Retinal pigment epithelial cell (primary cell): ENCODE measurements at regions not wholly inside any gene's neighbourhood (a gene's known extent, or its start where the extent isn't known, plus 50 kb on each side); places are given as distances from the start of the nearest gene placed in this dataset.
"Not testable (repeated sequence)": the region's sequence is repeated elsewhere in the genome, so short reads cannot be mapped to it uniquely, and the experiment has no call there.

ENCODE experiments used
- DNase-seq: peaks from one replicate; pipeline ENCODE4 v3.0.0-alpha.2; 2010; ENCODE audit warnings: low read depth
- H3K4me3 ChIP-seq: 2 replicates; pipeline ENCODE4 v1.5.1; 2011; ENCODE audit warnings: mild to moderate bottlenecking, low read length, control low read depth, moderate library complexity
- CTCF ChIP-seq: conservative IDR thresholded peaks from 2 replicates; pipeline ENCODE4 v1.5.1; 2011; ENCODE audit warnings: low read depth, low read length, control low read depth, inconsistent platforms

- TF ChIP-seq CTCF = no peak
Observed at GRCh38 chr2:5020116-5020875, 671.9 kb upstream of the SOX11 start.

GRCh38 chr2:5021136-5021535 is 671.0 kb upstream of the SOX11 start:
- no peak for TF ChIP-seq CTCF
- H3K4me3 ChIP-seq = no peak overlapping the region
- no peak for DNase-seq

More at GRCh38 chr2:5020116-5020875, 671.9 kb upstream of the SOX11 start:
- H3K4me3 ChIP-seq = no peak overlapping the region
- DNase-seq = no peak

GRCh38 chr2:5022061-5022460 is 670.1 kb upstream of the SOX11 start:
- H3K4me3 ChIP-seq = no peak overlapping the region
- no peak for TF ChIP-seq CTCF
- no peak for DNase-seq

- not testable (repeated sequence) for H3K4me3 ChIP-seq, DNase-seq
Observed at GRCh38 chr2:5022708-5023635, 669.2 kb upstream of the SOX11 start.

- no peak for DNase-seq
- no peak for TF ChIP-seq CTCF
- H3K4me3 ChIP-seq = no peak overlapping the region
Observed at GRCh38 chr2:5026571-5027234, 665.5 kb upstream of the SOX11 start.

- H3K4me3 ChIP-seq = no peak overlapping the region
- no peak for TF ChIP-seq CTCF
- DNase-seq = no peak
Observed at GRCh38 chr2:5035057-5035488, 657.1 kb upstream of the SOX11 start.

- DNase-seq = no peak
- no peak overlapping the region for H3K4me3 ChIP-seq
- no peak for TF ChIP-seq CTCF
Observed at GRCh38 chr2:5036256-5036655, 655.9 kb upstream of the SOX11 start.
